Type B pancreatic cell (in vitro differentiated cells): ENCODE measurements at regions not wholly inside any gene's neighbourhood (a gene's known extent, or its start where the extent isn't known, plus 50 kb on each side); places are given as distances from the start of the nearest gene placed in this dataset.

Source experiments
- DNase-seq: peaks from one replicate; pipeline ENCODE4 v3.0.0; 2021; ENCODE audit warnings: mixed read lengths; ENCODE audit not compliant: unreplicated experiment; ENCODE audit errors: extremely low spot score
- H3K27ac Mint-ChIP-seq: 2 replicates; pipeline ENCODE4 v1.8.0; 2021; ENCODE audit warnings: mild to moderate bottlenecking, mixed read lengths
- H3K27me3 Mint-ChIP-seq: 2 replicates; pipeline ENCODE4 v1.8.0; 2021; ENCODE audit warnings: mixed read lengths
- H3K36me3 Mint-ChIP-seq: 2 replicates; pipeline ENCODE4 v1.8.0; 2021; ENCODE audit warnings: mixed read lengths
- H3K4me1 Mint-ChIP-seq: one replicate; pipeline ENCODE4 v1.8.0; 2021; ENCODE audit warnings: mixed read lengths; ENCODE audit not compliant: unreplicated experiment
- H3K4me3 Mint-ChIP-seq: 2 replicates; pipeline ENCODE4 v1.8.0; 2021; ENCODE audit warnings: mild to moderate bottlenecking, mixed read lengths
- H3K9me3 Mint-ChIP-seq: 2 replicates; pipeline ENCODE4 v1.8.0; 2021; ENCODE audit warnings: mixed read lengths
- TF ChIP-seq, protein P1 (sequence below): fragments of 200-600 bp; sonication (generic); conservative IDR thresholded peaks from 2 replicates; pipeline ENCODE4 v1.5.0; 2021; ENCODE audit warnings: antibody characterized with exemption, mild to moderate bottlenecking

DNA sequence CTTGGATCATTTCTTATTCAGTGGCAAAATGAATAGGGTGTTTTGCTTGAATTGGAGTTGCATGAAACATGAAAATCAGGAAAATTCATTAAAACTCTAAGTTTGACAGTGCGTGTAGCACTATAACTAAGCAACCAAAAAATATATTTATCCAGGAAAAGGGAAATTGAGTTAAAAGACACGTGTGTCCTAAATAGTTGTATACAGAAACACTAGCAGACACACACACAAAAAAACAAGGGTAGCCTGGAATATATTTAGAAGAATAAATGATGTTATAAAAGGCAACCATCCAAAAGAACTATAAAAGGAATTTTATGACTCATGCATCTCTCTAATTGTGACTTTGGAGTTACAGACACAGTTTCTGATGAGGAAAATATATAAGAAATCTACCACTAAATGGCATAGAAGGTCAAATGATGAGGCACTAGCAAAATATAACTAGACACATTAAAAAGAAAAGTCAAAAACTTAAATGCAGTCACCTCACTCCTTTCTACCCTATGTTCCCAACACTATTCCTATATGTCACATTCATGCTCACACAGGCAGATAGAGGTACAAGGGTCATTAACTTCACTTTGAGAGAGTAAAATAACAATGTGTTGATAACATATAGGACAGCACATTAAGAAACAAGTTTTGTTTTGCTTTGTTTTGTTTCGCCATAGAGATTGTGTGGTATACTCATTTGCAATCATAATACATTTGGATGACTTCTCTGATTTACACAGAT is 793.6 kb upstream of the INTU start:
- no peaks in the 10 kb centered on the region for H3K4me1 Mint-ChIP-seq
- H3K4me3 Mint-ChIP-seq: no peak overlapping the region
- H3K36me3 Mint-ChIP-seq: peaks cover 3% of the 10 kb centered on the region
- DNase-seq: no peak
- TF ChIP-seq, protein P1, sequence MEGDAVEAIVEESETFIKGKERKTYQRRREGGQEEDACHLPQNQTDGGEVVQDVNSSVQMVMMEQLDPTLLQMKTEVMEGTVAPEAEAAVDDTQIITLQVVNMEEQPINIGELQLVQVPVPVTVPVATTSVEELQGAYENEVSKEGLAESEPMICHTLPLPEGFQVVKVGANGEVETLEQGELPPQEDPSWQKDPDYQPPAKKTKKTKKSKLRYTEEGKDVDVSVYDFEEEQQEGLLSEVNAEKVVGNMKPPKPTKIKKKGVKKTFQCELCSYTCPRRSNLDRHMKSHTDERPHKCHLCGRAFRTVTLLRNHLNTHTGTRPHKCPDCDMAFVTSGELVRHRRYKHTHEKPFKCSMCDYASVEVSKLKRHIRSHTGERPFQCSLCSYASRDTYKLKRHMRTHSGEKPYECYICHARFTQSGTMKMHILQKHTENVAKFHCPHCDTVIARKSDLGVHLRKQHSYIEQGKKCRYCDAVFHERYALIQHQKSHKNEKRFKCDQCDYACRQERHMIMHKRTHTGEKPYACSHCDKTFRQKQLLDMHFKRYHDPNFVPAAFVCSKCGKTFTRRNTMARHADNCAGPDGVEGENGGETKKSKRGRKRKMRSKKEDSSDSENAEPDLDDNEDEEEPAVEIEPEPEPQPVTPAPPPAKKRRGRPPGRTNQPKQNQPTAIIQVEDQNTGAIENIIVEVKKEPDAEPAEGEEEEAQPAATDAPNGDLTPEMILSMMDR: no peak
- no peak overlapping the region for H3K27ac Mint-ChIP-seq
- H3K9me3 Mint-ChIP-seq: peaks cover 9% of the 10 kb centered on the region
- no peaks in the 10 kb centered on the region for H3K27me3 Mint-ChIP-seq

DNA sequence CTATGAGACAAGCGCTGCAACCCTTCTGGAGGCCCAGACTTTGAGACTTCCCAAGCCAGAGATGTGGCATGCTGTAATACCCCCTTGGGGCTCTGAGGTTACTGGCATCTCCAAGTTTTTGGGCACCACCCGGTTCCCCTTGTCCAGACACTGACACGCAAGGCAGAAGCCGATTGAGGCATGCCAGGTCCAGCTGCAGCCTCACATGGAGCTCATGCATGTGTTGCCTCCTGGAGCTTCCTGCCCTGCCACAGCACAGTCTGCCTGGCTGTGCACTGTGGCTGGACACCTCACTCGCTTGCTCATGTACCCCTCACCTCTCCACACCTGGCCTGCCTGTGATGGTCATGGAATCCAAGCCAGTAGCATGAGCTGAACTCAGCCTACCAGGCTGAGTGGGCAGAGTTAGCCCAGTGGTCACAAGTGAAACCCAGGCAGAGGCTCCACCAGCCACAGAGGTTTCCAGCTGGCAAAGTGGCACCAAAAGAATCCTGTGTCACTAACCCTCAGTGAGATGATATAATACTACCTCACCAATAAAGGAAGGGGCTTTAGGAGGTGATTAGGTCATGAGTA is 789.2 kb upstream of the INTU start:
- H3K27me3 Mint-ChIP-seq: no peaks in the 10 kb centered on the region
- no peak overlapping the region for H3K4me3 Mint-ChIP-seq
- H3K9me3 Mint-ChIP-seq: peaks cover 5% of the 10 kb centered on the region
- no peaks in the 10 kb centered on the region for H3K36me3 Mint-ChIP-seq
- peak; percentile 44 for DNase-seq
- TF ChIP-seq, protein P1: no peak
- no peaks in the 10 kb centered on the region for H3K4me1 Mint-ChIP-seq
- no peak overlapping the region for H3K27ac Mint-ChIP-seq

DNA sequence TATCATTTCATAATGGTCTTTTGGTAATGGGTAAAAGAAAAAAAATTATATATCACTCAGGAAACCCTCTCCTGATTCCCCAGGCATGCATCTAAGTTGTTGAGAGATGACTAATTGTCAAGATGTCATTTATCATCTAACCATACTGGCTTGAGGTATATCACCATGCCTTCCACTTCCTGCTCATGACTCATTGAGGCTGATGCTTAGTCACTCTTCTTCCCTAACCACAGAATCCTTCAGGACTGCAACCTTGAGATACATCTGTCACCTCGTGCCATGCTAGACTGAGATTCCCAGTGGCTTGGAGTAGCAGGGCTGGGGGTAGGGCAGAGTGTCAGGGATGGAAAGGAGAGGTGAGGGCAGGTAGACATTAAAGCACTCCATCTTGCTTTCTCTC is 782.5 kb upstream of the INTU start:
- Mint-ChIP-seq H3K36me3 (no peaks in the 10 kb centered on the region), H3K27me3 (no peaks in the 10 kb centered on the region), H3K9me3 (no peaks in the 10 kb centered on the region), H3K4me1 (no peaks in the 10 kb centered on the region), H3K27ac (no peak overlapping the region), H3K4me3 (no peak overlapping the region)
- TF ChIP-seq, protein P1: no peak
- no peak for DNase-seq

DNA sequence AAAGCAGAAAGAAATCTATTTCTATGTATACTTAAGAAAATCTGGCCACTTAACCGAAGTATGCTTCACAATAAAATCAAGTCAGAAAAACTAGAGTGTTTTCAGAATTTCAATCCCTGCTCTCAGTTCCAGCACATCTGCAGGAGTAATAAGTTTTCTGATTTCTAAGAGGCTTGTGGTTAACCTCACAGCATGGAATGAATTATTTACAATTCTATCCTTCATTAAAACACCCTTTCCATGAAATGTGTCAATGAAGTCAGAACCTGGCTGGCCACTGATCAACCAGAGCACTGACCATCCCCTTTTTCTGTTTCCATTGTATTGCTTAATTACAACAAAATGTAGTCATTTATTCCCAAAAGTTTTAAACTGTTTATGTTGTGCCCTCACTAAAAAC is 781.4 kb upstream of the INTU start:
- no peak for DNase-seq
- Mint-ChIP-seq H3K4me1 (no peaks in the 10 kb centered on the region), H3K36me3 (no peaks in the 10 kb centered on the region)

DNA sequence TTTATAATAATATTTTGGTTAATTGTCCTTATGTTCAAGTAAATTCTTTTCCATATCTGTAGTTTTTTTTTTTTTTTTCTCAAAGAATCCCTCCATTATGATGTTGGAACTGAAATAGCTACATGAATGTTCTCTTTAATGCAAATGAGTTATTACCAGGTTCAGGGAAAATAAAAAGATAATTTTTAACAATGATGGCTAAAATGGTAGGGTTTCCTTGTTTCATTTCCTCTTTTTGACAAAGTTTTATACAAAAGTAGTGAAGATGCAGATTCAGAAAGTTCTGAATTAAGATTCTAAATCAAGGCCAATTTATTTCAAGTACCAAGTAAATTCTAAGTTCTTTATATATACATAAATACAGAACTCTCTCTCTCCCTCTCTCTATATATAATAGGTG is 779.0 kb upstream of the INTU start:
- TF ChIP-seq, protein P1: no peak
- no peak overlapping the region for H3K4me3 Mint-ChIP-seq
- H3K36me3 Mint-ChIP-seq: no peaks in the 10 kb centered on the region

More for the DNA sequence above, 781.4 kb upstream of the INTU start:
- Mint-ChIP-seq H3K4me3 (no peak overlapping the region), H3K27ac (no peak overlapping the region), H3K9me3 (no peaks in the 10 kb centered on the region), H3K27me3 (no peaks in the 10 kb centered on the region)
- TF ChIP-seq, protein P1: no peak

More for the DNA sequence above, 779.0 kb upstream of the INTU start:
- no peaks in the 10 kb centered on the region for H3K27me3 Mint-ChIP-seq
- H3K4me1 Mint-ChIP-seq: no peaks in the 10 kb centered on the region
- DNase-seq: no peak
- no peaks in the 10 kb centered on the region for H3K9me3 Mint-ChIP-seq
- H3K27ac Mint-ChIP-seq: no peak overlapping the region
